Right lobe of liver (tissue), 4 donors: ENCODE measurements at regions not wholly inside any gene's neighbourhood (a gene's known extent, or its start where the extent isn't known, plus 50 kb on each side); places are given as distances from the start of the nearest gene placed in this dataset.

ENCODE experiments used
- CTCF ChIP-seq, 4 donors: fragments of 200-600 bp in 3 of 4; fragments of 450-650 bp in 1 of 4; IDR thresholded peaks; one replicate each; pipeline versions ENCODE4 v1.5.1 to v1.8.0; 2016 to 2022; ENCODE audit warnings: antibody characterized with exemption in 4 of 4, mild to moderate bottlenecking in 2 of 4
- POLR2A ChIP-seq: fragments of 450-650 bp; IDR thresholded peaks from one replicate; pipeline ENCODE4 v1.6.1; 2017; ENCODE audit warnings: antibody characterized with exemption, mild to moderate bottlenecking
- donor health status: DM: no; HTN: no; CAD: no.
- donor health status: DM: no; HTN: no; CAD: no.
- donor health status: DM: no; HTN: yes; CAD: no.

GRCh38 chr18:68440433-68440832 lies 274.5 kb downstream of the TMX3 start:
- TF ChIP-seq CTCF (IDR thresholded peaks at IDR 0.05), result no peak
- TF ChIP-seq POLR2A, result no peak
